GM21447 (cell line): ENCODE measurements at regions not wholly inside any gene's neighbourhood (a gene's known extent, or its start where the extent isn't known, plus 50 kb on each side); places are given as distances from the start of the nearest gene placed in this dataset.

Experiments used
- ATAC-seq: cut with Tn5 transposase; IDR thresholded peaks from one replicate; pipeline ENCODE4 v1.9.1; 2021; ENCODE audit not compliant: unreplicated experiment

DNA sequence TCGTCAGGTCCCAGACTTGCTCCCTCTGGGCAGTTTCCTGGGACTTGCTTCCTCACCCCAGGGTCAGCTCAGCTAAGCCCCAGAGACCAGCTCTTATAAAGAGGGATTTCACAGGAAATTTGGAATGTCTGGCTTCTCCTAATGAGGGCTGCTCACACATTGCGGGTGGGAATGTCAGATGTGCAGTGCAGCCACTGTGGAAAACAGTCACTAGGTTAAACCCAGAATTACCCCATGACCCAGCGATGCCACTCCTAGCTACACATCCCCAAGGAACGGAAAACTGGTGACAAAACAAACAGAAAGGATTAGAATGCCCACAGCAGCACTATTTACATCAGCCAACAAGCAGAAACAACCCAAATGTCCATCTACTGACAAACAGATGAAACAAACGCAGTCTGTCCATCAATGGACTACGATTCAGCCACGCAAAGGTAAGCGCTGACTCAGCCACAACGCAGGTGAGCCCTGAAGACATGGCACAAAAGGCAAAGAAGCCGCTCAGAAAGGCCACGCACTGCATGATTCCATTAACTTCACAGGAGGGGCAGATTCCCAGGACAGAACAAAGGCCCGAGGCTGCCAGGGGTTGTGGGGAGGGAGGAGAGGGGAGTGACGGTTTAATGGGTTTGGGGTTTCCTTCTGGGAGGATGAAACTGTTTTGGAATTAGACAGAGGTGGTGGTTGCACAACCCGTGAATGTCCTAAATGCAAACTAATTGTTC, 63.0 kb downstream of the NCOR2 start:
- no peak for ATAC-seq

DNA sequence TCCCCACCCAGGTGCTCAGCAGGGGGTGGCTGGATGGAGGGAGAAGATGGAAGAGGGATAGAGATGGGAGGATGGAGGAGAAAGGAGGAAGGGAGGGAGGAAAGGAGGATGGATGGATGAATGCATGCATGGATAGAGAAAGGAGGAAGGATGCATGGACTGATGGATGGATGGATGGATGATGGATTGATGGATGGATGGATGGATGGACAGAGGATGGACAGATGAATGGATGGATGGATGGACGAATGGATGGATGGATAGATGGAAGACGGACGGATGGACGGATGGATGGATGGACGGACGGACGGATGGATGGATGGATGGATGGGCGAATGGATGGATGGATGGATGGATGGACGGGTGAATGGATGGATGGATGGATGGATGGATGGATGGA, 64.1 kb downstream of the NCOR2 start:
- ATAC-seq: no peak

DNA sequence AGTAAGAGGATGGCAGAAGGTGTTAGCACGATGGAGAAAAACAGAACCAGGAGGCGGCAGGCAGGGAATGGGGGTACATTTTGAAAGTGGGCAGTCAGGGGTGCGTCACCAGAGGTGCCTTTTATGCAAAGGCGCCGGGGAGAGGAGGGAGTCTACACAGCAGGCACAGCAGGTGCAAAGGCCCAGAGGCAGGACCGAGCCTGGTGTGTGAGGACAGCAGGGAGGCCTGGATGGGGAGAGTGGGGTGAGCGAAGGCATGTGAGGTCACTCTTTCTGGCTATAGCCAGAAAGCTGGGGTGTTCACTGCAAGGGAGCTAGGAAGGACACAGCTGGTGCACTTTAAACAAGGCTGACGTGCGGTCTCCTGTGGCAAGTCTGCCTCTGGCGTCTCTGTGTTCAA, 65.0 kb downstream of the NCOR2 start:
- no peak for ATAC-seq

DNA sequence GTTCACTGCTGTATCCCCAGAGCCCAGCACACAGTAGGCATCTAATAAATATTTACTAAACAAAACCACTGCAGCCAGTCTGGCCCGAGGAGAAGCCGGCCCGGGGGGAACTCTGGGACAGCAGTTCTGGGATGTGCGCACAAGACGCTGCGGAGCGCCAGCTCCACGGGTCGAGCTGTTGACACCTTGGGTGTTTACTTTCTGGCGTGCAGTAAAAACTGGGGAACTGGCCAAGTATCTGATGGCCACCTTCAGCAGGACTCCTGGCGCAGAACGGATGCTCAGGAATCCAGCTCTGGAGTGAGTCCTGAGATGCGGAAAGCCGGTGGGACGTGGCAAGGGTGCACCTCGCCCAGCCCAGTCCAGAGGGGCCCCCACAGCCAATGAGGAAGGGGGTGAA, 65.6 kb downstream of the NCOR2 start:
- ATAC-seq: no peak

DNA sequence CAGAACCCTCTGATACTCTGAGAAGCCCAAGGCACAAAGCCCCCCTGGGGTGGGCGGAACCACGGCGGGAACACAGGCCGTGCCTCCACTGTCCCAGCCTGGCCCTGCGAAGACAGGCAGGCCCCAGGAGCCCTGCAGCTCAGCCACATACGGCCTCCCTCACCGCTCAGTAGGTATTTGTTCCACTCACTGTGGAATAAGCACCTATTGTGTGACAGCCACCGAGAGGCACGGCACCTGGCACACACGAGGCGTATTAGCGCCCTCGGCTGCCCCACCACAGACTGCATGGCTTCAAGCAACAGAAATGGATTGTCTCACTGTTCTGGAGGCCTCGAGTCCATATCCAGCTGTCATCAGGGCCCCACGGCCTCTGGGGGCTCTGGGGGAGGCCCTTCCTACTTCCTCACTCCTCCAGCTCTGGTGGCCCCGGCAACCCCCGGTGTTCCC, 66.3 kb downstream of the NCOR2 start:
- no peak for ATAC-seq

DNA sequence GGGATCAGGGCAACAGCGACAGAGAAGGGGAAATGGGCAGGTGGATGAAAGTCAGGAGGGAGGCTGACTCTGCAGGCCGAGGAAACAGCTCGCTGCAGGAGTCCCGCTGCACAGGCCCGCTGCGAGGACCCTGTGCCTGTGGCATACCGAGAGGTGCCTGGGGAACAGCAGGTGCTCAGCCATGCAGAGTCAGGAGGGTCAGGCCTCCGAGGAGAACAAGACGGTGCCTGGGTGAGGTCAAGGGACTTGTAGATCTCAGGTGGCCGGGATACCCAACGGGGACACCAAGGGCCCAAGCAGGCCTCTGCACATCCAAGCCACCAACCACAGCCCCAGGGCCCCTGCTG, 67.5 kb downstream of the NCOR2 start:
- no peak for ATAC-seq

DNA sequence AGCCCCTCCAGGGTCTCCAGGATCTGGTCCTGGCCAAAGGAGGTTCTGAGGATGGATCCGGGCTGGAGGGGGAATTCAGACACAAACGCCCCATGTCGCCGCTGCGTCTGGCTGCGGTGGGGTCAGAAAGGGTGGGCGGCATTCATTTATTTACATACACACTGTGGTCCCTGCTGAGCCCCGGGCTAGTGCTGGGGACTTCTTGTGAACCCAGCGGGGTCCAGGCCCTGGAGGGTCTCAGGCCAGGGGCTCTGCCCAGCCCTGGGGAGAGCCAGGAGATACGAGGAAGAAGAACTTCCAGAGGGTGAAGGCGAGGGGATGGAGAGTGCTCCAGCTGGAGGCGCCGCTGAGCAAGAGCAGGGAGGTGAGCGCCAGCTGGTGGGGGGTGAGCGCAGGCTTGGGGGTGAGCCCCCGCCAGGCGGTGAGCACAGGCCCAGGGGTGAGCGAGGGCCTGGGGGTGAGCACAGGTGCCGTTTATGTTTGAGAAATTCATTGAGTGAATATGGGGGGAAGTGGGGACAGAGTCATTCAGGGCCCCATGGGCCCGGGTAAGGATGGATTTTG, 68.1 kb downstream of the NCOR2 start:
- ATAC-seq: no peak

DNA sequence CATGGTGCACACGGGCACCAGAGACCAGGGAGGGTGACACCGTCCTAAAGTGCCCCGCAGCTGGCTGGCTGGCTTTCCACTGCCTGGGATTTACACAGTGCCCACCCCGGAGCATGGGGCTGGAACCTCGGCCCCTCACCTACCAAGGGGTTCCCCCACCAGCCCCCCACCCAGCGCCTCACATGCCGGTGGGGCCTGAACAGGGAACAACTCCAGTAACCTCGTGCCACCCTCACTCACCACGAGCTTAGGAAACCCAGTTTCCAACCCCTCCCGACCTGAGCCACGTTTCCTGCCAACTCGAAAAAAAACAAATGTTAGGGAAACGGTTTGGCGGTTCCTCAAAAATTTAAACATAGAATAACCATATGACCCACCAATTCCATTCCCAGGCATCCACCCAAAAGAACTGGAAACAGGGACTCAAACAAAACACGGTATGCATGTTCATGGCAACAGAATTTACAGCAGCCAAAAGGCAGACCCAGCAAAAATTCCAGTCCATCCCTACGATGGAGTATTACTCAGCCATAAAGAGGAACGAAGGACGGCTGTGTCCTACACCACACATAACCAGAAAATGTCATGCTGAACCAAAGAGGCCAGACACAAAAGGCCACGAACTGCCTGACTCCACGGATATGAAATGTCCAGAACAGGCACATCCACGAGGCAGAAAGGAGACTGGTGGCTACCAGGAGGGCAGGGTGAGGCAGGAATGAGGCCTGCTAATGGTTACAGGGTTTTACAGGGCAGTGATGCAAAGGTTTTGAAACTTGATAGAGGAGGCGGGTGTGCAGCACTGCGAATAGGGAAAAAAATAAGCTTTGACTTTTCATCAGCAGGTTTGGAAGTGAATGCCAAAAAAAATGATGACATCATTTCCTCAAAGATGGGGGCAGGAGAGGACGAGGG, 68.9 kb downstream of the NCOR2 start:
- no peak for ATAC-seq

DNA sequence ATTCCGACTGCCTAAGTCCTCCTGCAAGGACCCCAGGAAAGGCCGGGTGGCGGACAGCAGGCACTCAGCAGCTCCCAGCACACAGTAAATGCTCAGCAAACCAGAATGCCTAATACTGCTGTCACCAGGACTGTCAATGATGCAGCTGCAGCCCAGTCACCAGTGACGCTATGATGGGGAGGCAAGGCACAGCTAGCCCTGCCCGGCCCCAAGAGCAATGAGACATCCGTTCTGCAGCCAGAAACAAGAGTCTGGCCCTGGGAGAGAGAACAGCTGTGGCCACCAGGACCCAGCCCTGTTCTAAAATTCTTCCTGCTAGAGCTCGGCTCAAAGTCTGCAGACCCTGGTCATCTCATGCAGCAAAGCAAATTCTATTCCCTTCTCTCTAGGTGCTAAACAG, 69.8 kb downstream of the NCOR2 start:
- ATAC-seq: no peak

DNA sequence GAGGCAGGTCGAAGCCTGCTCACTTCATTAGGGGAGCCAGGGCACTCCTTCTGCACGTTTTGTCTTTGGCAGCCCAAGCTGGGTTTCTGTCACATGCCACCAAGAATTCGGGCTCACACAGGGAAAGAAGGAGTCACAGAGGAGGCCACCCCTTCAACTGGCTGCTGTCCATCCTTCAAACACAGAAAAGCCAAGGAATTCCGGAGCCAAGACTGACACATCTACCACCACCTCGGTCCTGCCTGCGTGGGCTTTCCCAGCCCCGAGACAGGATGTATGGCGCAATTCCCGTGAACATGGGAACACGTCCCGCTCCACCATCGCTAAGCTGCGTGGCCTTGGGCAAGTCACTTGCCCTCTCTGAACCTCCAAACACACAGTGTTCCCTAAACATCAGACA, 70.4 kb downstream of the NCOR2 start:
- ATAC-seq: no peak

DNA sequence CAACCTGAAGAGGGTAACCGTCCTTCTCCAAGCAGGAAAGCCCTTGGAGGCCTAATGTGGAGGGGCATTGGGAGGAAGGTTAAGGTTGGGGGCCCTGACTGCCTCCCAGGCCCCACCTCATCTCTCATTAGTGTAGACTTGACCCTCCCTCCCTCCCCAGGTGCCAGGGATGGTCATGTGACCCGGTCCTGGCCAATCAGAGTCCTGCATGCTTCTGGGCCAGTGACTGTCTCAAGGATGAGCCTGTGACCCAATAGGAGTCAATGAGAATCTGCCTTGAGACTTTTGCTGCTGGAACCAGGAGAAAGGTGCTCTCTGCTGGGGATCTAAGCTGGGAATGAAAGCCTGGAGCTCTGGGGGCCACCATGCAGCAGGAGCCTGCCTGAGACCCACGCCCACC, 70.8 kb downstream of the NCOR2 start:
- ATAC-seq: no peak

DNA sequence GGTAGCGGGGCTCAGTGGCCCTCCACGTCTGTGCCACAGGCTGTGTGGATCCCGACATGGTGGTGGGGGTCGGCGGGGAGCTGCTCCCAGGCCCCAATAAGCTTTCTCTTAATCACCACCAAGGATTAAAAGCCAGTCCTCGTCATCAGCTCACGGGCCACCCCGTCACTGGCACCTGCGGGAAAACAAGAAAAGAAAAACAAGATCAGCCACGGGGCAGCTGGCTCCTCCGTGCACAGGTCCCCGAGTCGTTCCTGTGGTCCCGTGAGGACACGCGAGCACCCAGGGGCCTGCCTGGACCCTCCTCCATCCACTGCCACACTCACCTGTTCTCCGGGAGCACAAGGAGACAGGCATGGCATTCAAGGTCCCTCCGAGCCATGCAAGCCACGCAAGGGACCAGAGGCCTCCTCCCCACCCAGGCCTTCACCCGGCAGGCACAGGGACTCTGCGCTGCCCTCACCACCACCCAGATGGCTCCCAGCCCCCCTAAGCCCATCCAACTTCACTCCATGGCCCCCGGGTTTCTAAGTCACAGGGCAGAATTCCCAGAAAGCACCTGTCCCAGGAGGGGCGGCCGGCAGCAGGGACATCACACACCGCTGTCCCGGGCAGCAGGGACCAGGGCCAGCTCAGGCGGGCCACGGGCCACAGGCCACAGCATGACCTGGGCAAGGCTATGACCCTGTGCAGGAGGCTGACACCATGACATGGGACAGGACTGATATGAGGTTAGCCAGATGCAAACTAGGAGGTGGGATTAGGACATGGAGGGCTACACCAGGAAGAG, 72.0 kb downstream of the NCOR2 start:
- ATAC-seq: no peak

DNA sequence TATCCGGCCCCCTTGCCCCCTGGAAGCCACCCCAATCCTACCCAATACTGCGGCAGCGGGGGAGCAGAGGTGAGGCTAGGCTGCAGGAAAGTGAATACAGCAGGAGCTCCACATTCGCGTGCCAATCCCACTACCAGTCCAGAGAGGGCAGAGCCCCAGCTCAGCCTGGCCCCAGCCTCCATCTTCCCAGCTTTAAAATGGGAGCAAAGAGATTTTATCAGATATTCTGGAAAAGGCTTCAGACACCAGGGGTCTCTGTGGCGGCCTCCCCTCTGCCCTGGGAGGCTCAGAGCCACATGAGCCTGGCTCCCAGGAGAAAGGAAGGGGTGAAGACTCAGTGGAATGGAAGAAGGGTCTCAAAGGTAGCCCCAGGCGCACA, 72.7 kb downstream of the NCOR2 start:
- no peak for ATAC-seq

DNA sequence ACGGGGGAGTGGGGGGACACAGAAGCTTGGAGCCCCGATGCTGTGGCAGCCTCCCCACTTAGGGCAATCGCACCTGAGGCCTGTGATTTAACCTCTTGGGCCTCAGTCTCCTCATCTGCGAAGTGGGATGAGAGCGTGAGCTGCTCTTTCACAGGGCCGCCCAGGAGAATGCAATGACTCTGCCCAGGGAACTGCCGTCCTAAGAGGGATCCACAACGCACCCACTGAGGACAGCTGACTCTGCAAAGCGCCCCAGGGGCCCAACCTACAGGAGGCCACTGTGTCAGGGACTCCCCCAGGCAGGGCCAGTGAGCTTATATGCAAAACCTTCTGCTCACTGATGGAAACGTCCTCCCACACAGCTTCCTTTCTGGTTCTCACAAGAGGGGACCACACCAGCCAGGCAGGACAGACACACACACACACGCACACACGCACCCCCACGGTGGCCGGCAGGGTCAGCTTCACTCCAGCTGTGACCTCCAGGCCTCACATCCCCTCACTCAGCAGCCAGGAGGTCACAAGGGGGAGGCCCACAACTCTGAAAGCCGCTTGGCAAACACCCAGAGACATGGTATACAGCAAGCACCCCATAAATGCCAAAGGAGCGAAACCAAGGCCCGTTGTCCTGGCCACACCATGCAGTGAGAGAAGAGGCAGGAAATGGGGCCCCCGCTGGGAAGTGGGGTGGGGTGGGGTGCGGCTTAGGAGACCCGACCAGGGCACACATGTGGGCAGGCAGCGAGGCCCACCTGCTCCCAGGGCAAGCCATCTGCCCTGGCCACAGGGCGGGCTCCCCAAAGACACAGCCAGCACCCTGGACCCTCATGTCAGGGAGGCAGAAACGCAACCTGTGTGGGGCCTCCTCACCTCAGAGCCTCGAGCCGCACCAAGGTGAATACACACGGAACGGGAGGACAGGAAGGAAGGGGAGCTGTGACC, 73.3 kb downstream of the NCOR2 start:
- ATAC-seq: peak; percentile 95

DNA sequence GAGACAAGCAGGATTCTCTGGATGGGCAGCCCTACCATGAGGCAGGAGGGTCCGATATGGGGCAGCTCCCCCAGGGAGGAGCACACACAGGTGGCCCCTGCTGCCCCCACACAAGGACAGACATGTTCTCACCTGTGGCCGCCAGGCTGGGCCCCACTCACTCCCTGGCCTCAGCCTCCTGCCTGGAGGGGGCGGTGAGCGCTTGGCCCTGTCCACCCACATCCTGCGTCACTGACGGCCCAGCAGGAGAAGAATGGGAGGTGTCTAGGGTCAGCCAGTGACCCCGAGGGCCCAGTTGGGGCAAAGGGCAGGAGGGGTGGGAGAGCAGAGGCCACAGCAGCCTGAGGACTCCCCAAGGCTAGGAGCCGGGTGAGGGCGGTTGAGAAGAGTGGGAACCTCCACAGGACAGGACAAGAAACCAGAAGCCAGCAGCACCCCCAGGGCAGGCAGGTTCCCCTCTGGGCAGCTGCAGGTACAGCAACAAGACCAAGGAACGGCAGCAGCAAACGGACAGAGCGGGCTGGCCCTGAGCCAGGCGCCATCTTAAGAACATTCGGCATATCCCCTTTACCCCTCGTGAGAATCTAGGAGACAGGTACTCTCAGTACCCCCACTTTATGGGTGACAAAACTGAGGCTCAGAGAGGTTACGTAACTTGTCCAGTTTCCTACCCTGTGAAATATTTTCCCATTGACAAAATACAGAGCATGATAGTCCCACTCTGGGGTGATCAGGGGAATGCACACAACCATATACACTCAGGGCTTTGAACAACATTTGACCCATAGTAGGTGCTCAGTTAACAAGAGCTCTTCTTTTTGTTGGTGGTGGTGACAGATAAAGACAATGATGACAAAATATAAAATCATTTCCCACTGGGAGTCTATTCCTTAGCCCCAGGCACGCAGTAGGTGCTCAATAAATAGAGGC, 74.3 kb downstream of the NCOR2 start:
- ATAC-seq: no peak

DNA sequence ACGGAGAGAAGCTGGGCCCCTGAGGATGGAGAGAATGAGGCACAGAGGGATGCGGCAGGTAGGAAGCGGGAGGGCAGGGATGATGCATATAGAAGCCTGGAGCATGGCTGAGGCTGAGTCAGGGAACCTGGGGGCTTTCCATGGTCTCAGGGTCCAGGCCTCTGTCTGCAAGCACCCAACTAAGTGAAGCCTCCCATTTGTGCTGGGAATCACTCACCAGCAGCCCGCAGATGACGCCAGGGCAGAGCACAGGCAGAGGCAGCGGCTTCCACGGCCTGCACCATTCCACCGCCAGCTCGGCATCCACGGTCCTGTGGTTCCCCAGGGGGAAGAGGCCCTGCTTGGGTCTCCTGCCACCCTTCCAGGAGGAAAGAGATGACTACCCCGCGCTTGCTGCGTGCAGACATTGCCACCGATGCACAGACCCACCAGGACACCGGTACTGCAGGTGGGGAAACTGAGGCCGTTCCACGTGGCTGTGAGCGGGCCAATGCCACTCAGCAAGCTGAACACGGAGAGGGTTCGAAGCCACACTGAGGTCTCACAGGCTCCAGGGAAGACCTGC, 75.5 kb downstream of the NCOR2 start:
- no peak for ATAC-seq

DNA sequence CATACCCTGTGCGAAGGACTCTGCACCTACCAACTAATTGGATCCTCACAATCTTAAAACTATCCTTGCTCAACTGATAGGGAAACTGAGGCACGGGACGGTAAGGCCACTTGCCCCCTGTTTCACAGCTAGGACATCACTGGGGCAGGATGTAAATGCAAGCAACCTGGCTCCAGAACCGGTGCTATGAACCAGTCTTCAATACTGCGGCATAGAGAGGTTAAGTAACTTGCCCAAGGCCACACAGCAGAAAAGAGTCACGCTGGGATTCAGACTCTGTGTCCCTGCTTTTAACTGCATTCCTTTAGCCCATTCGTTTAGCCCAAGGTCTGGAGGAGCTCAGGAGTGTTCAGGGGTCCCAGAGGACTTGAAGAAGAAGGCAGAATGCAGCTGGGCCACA, 76.1 kb downstream of the NCOR2 start:
- no peak for ATAC-seq

DNA sequence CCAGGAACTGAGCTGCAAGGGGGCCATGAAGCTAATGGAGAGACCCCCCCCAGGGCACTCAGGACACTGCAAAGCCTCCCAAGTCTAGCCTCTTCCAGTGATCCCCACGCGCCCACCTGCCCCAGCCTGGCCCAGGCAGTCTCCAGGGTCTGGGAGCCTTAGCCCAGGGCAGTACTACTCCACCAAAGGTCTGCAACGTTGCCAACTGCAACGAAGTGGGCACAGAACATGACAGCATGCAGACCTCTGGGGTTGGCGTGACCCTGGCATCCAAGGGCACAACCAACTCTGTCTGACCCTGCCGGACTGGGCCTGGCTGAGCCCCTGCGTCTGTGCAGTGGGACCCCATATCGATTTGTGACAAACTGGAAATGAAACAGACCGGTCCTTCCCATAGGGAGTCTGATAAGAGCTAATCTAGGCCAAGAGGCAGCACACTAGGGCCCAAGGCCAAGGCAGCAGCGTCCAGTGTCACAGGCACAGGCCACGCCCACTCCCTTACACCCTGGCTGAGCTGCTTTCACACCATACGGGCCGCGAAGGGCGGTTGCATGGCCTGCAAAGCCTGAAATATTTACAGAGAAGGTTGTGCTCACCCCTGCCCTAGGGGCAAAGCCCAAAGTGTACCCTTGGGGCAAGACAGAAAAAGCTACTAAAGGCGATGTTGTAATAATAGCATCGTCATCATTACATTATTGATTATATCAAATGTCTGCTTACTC, 76.7 kb downstream of the NCOR2 start:
- no peak for ATAC-seq
